ENCODE measurements at regions not wholly inside any gene's neighbourhood (a gene's known extent, or its start where the extent isn't known, plus 50 kb on each side); places are given as distances from the start of the nearest gene placed in this dataset.

GRCh38 chr1:184289825-184290550 lies 96.8 kb upstream of the C1orf21 start:
- intact Hi-C loops (cut with micrococcal nuclease; ENCODE audit: unreplicated experiment): no loop called here
- no peak for FAIRE-seq
- Histone ChIP-seq H3K9me3 (ENCODE audit: low read length) (peaks cover 17% of the 10 kb centered on the region), H3K79me2 (ENCODE audit: insufficient read depth, low read length) (no peaks in the 10 kb centered on the region), H3K27me3 (ENCODE audit: control insufficient read depth in 1 of 2, insufficient read depth in 2 of 2, low read length in 2 of 2) (no peaks in the 10 kb centered on the region), H4K20me1 (ENCODE audit: insufficient read depth, low read length) (no peaks in the 10 kb centered on the region), H3K4me2 (ENCODE audit: low read depth, low read length) (no peak overlapping the region), H3K4me1 (ENCODE audit: insufficient read depth, low read length) (no peaks in the 10 kb centered on the region), H3K27ac (ENCODE audit: extremely low read length, insufficient read depth, low read length) (no peak overlapping the region), H3K36me3 (replicated peaks in 1 of 2; ENCODE audit: control insufficient read depth in 1 of 2, insufficient read depth in 2 of 2, low read length in 2 of 2) (no peaks in the 10 kb centered on the region), H3K4me3 (replicated peaks in 1 of 3; ENCODE audit: insufficient read depth in 1 of 3, low read depth in 2 of 3, low read length in 3 of 3) (no peak overlapping the region), H3K9ac (ENCODE audit: insufficient read depth, low read depth, low read length) (no peak overlapping the region), H2AFZ (ENCODE audit: low read length) (no peak overlapping the region)
- 20% methylated on average over 5 of the region's 5 CpGs for WGBS (ENCODE audit: low lambda C conversion rate)
- DNase-seq (ENCODE audit: low spot score): no peak
- BruUV-seq (replicated peaks): no TSS peak
- TF ChIP-seq MAFF (IDR thresholded peaks at IDR 0.05; ENCODE audit: low read depth, low read length) (no peak), NFE2L2 (IDR thresholded peaks at IDR 0.05; ENCODE audit: low read length) (peak; percentile 81), MAFK (conservative IDR thresholded peaks at IDR 0.05 in 1 of 2, IDR thresholded peaks at IDR 0.05 in 1 of 2; ENCODE audit: low read length in 2 of 2) (peak; percentile 57 to 67; a peak in 3 of 4 replicates)
- no peak for ATAC-seq
- ChIA-PET POLR2A (no interaction called here), CTCF (ENCODE audit: low intra/inter-chr PET ratio, low total read pairs) (no interaction called here)
- in situ Hi-C loops (cut with HindIII; ENCODE audit: extremely low pct_ligation_motif_present, low pct_unique_long_range_greater_than_20kb): no loop called here

GRCh38 chr1:184291701-184292100 lies 95.1 kb upstream of the C1orf21 start:
- POLR2A ChIA-PET: no interaction called here
- no peaks in the 10 kb centered on the region for H3K36me3 ChIP-seq (replicated peaks in 1 of 2; ENCODE audit: control insufficient read depth in 1 of 2, insufficient read depth in 2 of 2, low read length in 2 of 2)
- H3K27ac ChIP-seq (ENCODE audit: extremely low read length, insufficient read depth, low read length): no peak overlapping the region
- in situ Hi-C loops (cut with HindIII; ENCODE audit: extremely low pct_ligation_motif_present, low pct_unique_long_range_greater_than_20kb) (no loop called here), intact Hi-C loops (cut with micrococcal nuclease; ENCODE audit: unreplicated experiment) (no loop called here)
- TF ChIP-seq ZNF747 (CRISPR knock-in tag; IDR thresholded peaks at IDR 0.05; ENCODE audit: borderline replicate concordance): no peak
- no peak for TF ChIP-seq ZNF703 (CRISPR knock-in tag; IDR thresholded peaks at IDR 0.05; ENCODE audit: borderline replicate concordance)
- TF ChIP-seq ZBTB26 (CRISPR knock-in tag; IDR thresholded peaks at IDR 0.05; ENCODE audit: borderline replicate concordance): no peak
- TF ChIP-seq ZNF746 (CRISPR knock-in tag; IDR thresholded peaks at IDR 0.05): no peak
- TF ChIP-seq ZNF589 (CRISPR knock-in tag; conservative IDR thresholded peaks at IDR 0.05): no peak
- no peak for TF ChIP-seq ZNF773 (CRISPR knock-in tag; IDR thresholded peaks at IDR 0.05; ENCODE audit: borderline replicate concordance)
- no peak for TF ChIP-seq IRF2 (CRISPR knock-in tag; IDR thresholded peaks at IDR 0.05)
- no peak for TF ChIP-seq ZNF276 (CRISPR knock-in tag; IDR thresholded peaks at IDR 0.05; ENCODE audit: low read depth)
- TF ChIP-seq ZNF674 (CRISPR knock-in tag; IDR thresholded peaks at IDR 0.05; ENCODE audit: low read depth): no peak
- no peak for TF ChIP-seq ZNF598 (CRISPR knock-in tag; IDR thresholded peaks at IDR 0.05; ENCODE audit: borderline replicate concordance)
- TF ChIP-seq BCL6 (CRISPR knock-in tag; IDR thresholded peaks at IDR 0.05): no peak
- no peak for TF ChIP-seq TOPORS (CRISPR knock-in tag; IDR thresholded peaks at IDR 0.05)
- no peak for TF ChIP-seq ZNF670 (CRISPR knock-in tag; IDR thresholded peaks at IDR 0.05; ENCODE audit: borderline replicate concordance)
- DNase-seq (ENCODE audit: low spot score) (no peak), ATAC-seq (no peak), FAIRE-seq (no peak)
- BruUV-seq (replicated peaks): no TSS peak
- peaks cover 17% of the 10 kb centered on the region for H3K9me3 ChIP-seq (ENCODE audit: low read length)
- no peaks in the 10 kb centered on the region for H3K79me2 ChIP-seq (ENCODE audit: insufficient read depth, low read length)
- H2AFZ ChIP-seq (ENCODE audit: low read length): no peak overlapping the region
- H3K4me2 ChIP-seq (ENCODE audit: low read depth, low read length): no peak overlapping the region
- no peak overlapping the region for H3K4me3 ChIP-seq (replicated peaks in 1 of 3; ENCODE audit: insufficient read depth in 1 of 3, low read depth in 2 of 3, low read length in 3 of 3)
- CTCF ChIA-PET (ENCODE audit: low intra/inter-chr PET ratio, low total read pairs): no interaction called here
- H3K9ac ChIP-seq (ENCODE audit: insufficient read depth, low read depth, low read length): no peak overlapping the region
- 8% methylated on average over 3 of the region's 3 CpGs for WGBS (ENCODE audit: low lambda C conversion rate)
- H3K27me3 ChIP-seq (ENCODE audit: control insufficient read depth in 1 of 2, insufficient read depth in 2 of 2, low read length in 2 of 2): no peaks in the 10 kb centered on the region
- no peaks in the 10 kb centered on the region for H4K20me1 ChIP-seq (ENCODE audit: insufficient read depth, low read length)
- H3K4me1 ChIP-seq (ENCODE audit: insufficient read depth, low read length): no peaks in the 10 kb centered on the region
